Neuronal stem cell (in vitro differentiated cells): ENCODE measurements at regions not wholly inside any gene's neighbourhood (a gene's known extent, or its start where the extent isn't known, plus 50 kb on each side); places are given as distances from the start of the nearest gene placed in this dataset.

Source experiments
- DNase-seq: peaks from one replicate; pipeline ENCODE4 v3.0.0-alpha.2; 2013; ENCODE audit warnings: low spot score
- H2AFZ ChIP-seq: one replicate; pipeline ENCODE4 v1.6.1; 2013; ENCODE audit warnings: mild to moderate bottlenecking, low read length, inconsistent platforms
- H2AK5ac ChIP-seq: 2 replicates; pipeline ENCODE4 v1.6.1; 2013; ENCODE audit warnings: low read depth, mild to moderate bottlenecking, inconsistent platforms, low read length, moderate library complexity, mixed read lengths
- H2BK120ac ChIP-seq: 2 replicates; pipeline ENCODE4 v1.6.1; 2013; ENCODE audit warnings: low read depth, mild to moderate bottlenecking, inconsistent platforms, low read length, moderate library complexity, mixed read lengths
- H2BK12ac ChIP-seq: one replicate; pipeline ENCODE4 v1.6.1; 2013; ENCODE audit warnings: low read length, inconsistent platforms
- H2BK15ac ChIP-seq: 2 replicates; pipeline ENCODE4 v1.6.1; 2013; ENCODE audit warnings: mild to moderate bottlenecking, low read length, inconsistent platforms, mixed read lengths
- H2BK5ac ChIP-seq: one replicate; pipeline ENCODE4 v1.6.1; 2013; ENCODE audit warnings: inconsistent platforms, mild to moderate bottlenecking, low read length, moderate library complexity
- H3K14ac ChIP-seq: one replicate; pipeline ENCODE4 v1.6.1; 2013; ENCODE audit warnings: low read length, inconsistent platforms
- H3K18ac ChIP-seq: 2 replicates; pipeline ENCODE4 v1.6.1; 2013; ENCODE audit warnings: low read length, inconsistent platforms
- H3K23ac ChIP-seq: 2 replicates; pipeline ENCODE4 v1.6.1; 2013; ENCODE audit warnings: low read depth, mild to moderate bottlenecking, mixed read lengths, low read length, inconsistent platforms; ENCODE audit not compliant: poor library complexity
- H3K27ac ChIP-seq: replicated peaks from 3 replicates; pipeline ENCODE4 v1.5.1; 2013; ENCODE audit warnings: low read length, inconsistent platforms
- H3K27me3 ChIP-seq, 3 experiments: 2 replicates each; pipeline ENCODE4 v1.6.1; 2013; ENCODE audit warnings: low read length in 3 of 3, mild to moderate bottlenecking in 2 of 3, inconsistent platforms in 1 of 3, low read depth in 1 of 3, mixed read lengths in 1 of 3, moderate library complexity in 1 of 3; ENCODE audit not compliant: control insufficient read depth in 3 of 3, insufficient read depth in 3 of 3
- H3K36me3 ChIP-seq, 2 donors: replicated peaks in 1 of 2; 2 replicates each; pipeline ENCODE4 v1.6.1; 2013; ENCODE audit warnings: low read length in 2 of 2; ENCODE audit not compliant: control insufficient read depth in 2 of 2, insufficient read depth in 2 of 2
- H3K4ac ChIP-seq: 2 replicates; pipeline ENCODE4 v1.6.1; 2013; ENCODE audit warnings: inconsistent platforms, mild to moderate bottlenecking, low read length, moderate library complexity
- H3K4me1 ChIP-seq, 2 donors: 1 replicate in 1 of 2; 2 replicates in 1 of 2; pipeline ENCODE4 v1.6.1; 2013; ENCODE audit warnings: low read length in 2 of 2, low read depth in 1 of 2; ENCODE audit not compliant: control insufficient read depth in 2 of 2, insufficient read depth in 1 of 2
- H3K4me2 ChIP-seq: one replicate; pipeline ENCODE4 v1.6.1; 2013; ENCODE audit warnings: mild to moderate bottlenecking, low read length, inconsistent platforms; ENCODE audit not compliant: insufficient read depth, poor library complexity, severe bottlenecking
- H3K4me3 ChIP-seq, 2 donors: 2 replicates each; pipeline ENCODE4 v1.5.1; 2013; ENCODE audit warnings: low read length in 2 of 2, mild to moderate bottlenecking in 2 of 2, inconsistent platforms in 1 of 2, moderate library complexity in 1 of 2
- H3K79me1 ChIP-seq: one replicate; pipeline ENCODE4 v1.6.1; 2013; ENCODE audit warnings: low read depth, mild to moderate bottlenecking, inconsistent platforms, low read length, moderate library complexity
- H3K9ac ChIP-seq: one replicate; pipeline ENCODE4 v1.6.1; 2013; ENCODE audit warnings: mild to moderate bottlenecking, low read depth, low read length, inconsistent platforms; ENCODE audit not compliant: poor library complexity
- H3K9me3 ChIP-seq, 2 donors: replicated peaks in 1 of 2; 2 replicates each; pipeline versions ENCODE3 to v1.6.1; 2013; ENCODE audit warnings: low read length in 2 of 2, mild to moderate bottlenecking in 2 of 2, inconsistent platforms in 1 of 2, low read depth in 1 of 2, mixed read lengths in 1 of 2, moderate library complexity in 1 of 2; ENCODE audit not compliant: control insufficient read depth in 2 of 2, insufficient read depth in 1 of 2
- H4K8ac ChIP-seq: one replicate; pipeline ENCODE4 v1.6.1; 2013; ENCODE audit warnings: low read depth, mild to moderate bottlenecking, inconsistent platforms, low read length, moderate library complexity
- H4K91ac ChIP-seq: one replicate; pipeline ENCODE4 v1.6.1; 2013; ENCODE audit warnings: low read length, low read depth, mild to moderate bottlenecking, inconsistent platforms; ENCODE audit not compliant: poor library complexity
- WGBS, 2 donors: extraction: QIAGEN DNeasy Blood & Tissue Kit; methylation state at CpG; one replicate each; pipeline ENCODE4 v1.1.7; 2013; ENCODE audit warnings: missing lambda C conversion rate in 2 of 2, mixed read lengths in 1 of 2; ENCODE audit not compliant: insufficient read length in 2 of 2, insufficient replicate concordance in 1 of 2; ENCODE audit errors: extremely low coverage in 2 of 2; 5-methylcytosine and 5-hydroxymethylcytosine counted together

DNA sequence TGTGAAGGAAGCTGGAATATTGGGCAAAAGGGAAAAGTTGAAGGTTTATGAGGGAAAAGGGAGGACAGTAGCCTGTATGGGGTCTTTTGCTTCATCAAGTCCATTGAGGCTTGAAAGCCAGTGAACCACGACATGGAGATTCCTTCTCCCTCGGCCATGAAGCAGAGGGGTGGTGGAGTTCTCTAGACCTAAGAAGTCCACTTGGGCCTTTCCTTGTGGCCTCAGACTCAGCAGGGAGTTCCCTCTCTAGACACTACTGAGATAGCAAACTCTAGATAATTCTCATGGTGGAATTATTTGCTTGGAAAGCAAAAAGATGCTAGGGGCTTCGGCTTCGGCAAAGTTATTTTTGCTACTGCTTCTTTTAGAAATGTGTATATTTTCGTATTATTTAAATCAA is 78.5 kb downstream of the FOXD1 start:
- DNase-seq: no peak
- no peak overlapping the region for H3K4me2 ChIP-seq
- no peak overlapping the region for H3K14ac ChIP-seq
- H2AK5ac ChIP-seq: no peak overlapping the region
- no peaks in the 10 kb centered on the region for H3K9me3 ChIP-seq
- peaks cover 0 to 5% of the 10 kb centered on the region in 2 donors for H3K4me1 ChIP-seq
- no peaks in the 10 kb centered on the region for H3K79me1 ChIP-seq
- no peak overlapping the region for H3K27ac ChIP-seq
- H3K9ac ChIP-seq: no peak overlapping the region
- H2BK12ac ChIP-seq: no peak overlapping the region
- H2AFZ ChIP-seq: no peak overlapping the region
- H4K8ac ChIP-seq: no peak overlapping the region
- H2BK5ac ChIP-seq: no peak overlapping the region
- no peak overlapping the region for H2BK15ac ChIP-seq
- H3K36me3 ChIP-seq: no peaks in the 10 kb centered on the region
- peaks cover 0 to 9% (median 3%) of the 10 kb centered on the region in 3 experiments for H3K27me3 ChIP-seq
- no peak overlapping the region for H3K4ac ChIP-seq
- H3K23ac ChIP-seq: no peak overlapping the region
- no peak overlapping the region for H3K18ac ChIP-seq
- H2BK120ac ChIP-seq: no peak overlapping the region
- no CpG with 5 or more reads among the region's 5 CpGs for WGBS, 2 donors
- H4K91ac ChIP-seq: no peak overlapping the region
- no peak overlapping the region for H3K4me3 ChIP-seq

DNA sequence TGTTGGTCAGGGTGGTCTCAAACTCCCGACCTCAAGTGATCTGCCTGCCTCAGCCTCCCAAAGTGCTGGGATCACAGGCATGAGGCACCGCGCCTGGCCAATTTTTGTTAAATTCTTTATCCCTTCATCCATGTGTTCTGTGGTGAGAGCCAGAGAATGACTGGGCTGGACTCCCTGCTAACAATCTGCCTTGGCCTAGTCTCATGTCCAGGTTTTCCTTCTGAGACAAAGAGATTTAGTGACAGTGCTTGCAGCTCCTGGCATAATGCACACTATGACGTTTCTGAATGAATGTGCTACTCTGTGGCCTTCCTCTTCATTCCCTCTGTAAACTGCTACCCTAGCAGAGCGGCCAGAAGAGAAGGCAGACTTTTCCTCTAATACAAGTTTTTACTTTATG is 79.3 kb downstream of the FOXD1 start:
- Histone ChIP-seq H3K23ac (no peak overlapping the region), H2BK15ac (no peak overlapping the region), H2AK5ac (no peak overlapping the region), H3K9me3 (no peaks in the 10 kb centered on the region), H3K4me2 (no peak overlapping the region), H3K27ac (no peak overlapping the region), H3K18ac (no peak overlapping the region), H3K4ac (no peak overlapping the region), H4K91ac (no peak overlapping the region), H2AFZ (no peak overlapping the region), H2BK120ac (no peak overlapping the region), H2BK12ac (no peak overlapping the region), H3K4me1 (peaks cover 0 to 5% of the 10 kb centered on the region in 2 donors), H3K27me3 (peaks cover 0 to 9% (median 3%) of the 10 kb centered on the region in 3 experiments), H3K14ac (no peak overlapping the region), H2BK5ac (no peak overlapping the region), H3K9ac (no peak overlapping the region), H3K36me3 (no peaks in the 10 kb centered on the region), H3K4me3 (no peak overlapping the region), H3K79me1 (no peaks in the 10 kb centered on the region), H4K8ac (no peak overlapping the region)
- DNase-seq: no peak
- no CpG with 5 or more reads among the region's 5 CpGs for WGBS, 2 donors

DNA sequence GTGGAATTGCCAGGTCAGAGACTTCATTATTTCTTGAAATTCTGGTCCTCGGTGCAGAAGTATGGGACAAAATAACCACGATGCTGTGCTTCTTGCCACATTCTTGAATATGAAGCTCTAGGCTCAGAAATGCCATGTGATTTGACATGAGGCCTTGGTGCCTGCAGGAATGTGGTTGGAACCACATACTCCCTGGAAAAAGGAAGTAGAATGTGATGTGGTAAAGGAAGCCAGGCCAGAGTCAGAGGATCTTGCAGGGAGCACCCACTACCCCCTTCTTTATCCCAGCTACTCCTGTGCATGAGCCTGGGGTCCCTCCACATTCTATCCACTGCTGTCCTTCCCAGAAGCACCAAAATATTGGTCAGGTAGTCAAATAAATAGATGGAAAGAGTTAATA is 80.9 kb downstream of the FOXD1 start:
- Histone ChIP-seq H2BK5ac (no peak overlapping the region), H3K4me1 (peaks cover 0 to 5% of the 10 kb centered on the region in 2 donors), H4K8ac (no peak overlapping the region), H2AK5ac (no peak overlapping the region), H4K91ac (no peak overlapping the region), H3K4me2 (no peak overlapping the region), H3K14ac (no peak overlapping the region), H3K9ac (no peak overlapping the region), H3K18ac (no peak overlapping the region), H3K27me3 (peaks cover 0 to 9% (median 3%) of the 10 kb centered on the region in 3 experiments), H3K4me3 (no peak overlapping the region), H3K4ac (no peak overlapping the region), H3K36me3 (no peaks in the 10 kb centered on the region), H2BK15ac (no peak overlapping the region), H2BK120ac (no peak overlapping the region), H3K27ac (no peak overlapping the region), H3K23ac (no peak overlapping the region), H2BK12ac (no peak overlapping the region), H3K79me1 (no peaks in the 10 kb centered on the region), H3K9me3 (no peaks in the 10 kb centered on the region), H2AFZ (no peak overlapping the region)
- no CpG with 5 or more reads among the region's 2 CpGs for WGBS, 2 donors
- DNase-seq: no peak

DNA sequence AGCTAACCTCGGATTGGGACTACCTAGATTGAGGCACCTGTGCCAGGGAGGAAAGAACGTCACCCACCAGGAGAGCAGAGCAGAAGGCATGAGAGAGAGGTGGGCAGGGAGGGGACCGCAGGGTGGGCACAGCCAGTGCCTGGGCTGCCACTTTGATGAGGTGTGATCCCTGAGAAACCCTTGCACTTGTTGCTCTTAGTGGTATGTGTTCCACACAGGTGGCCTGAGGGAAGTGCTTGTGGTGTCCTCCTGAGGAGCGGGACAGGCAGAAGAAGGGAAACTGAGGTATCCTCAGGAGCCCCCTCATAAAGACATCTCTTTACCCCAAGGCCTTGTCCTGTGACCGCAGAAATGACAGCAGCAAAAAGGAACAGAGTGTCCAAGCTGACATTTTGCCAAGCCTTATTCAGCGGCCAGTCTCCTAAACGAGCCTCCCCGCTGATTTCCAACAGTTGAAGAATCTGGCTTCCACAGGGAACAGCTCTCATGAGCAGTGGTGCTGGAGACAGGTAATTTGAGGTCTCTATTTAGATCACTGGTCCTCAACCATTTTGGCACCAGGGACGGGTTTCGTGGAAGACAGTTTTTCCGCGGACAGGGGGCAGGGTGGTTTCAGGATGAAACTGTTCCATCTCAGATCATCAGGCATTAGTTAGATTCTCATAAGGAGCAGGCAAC is 82.4 kb downstream of the FOXD1 start:
- Histone ChIP-seq H3K23ac (no peak overlapping the region), H4K91ac (peak overlapping the region; percentile 79), H2BK15ac (no peak overlapping the region), H3K9ac (peak overlapping the region; percentile 47), H3K4ac (no peak overlapping the region), H2AFZ (no peak overlapping the region), H2BK12ac (no peak overlapping the region), H3K27me3 (peaks cover 0 to 7% (median 3%) of the 10 kb centered on the region in 3 experiments), H3K9me3 (no peaks in the 10 kb centered on the region), H4K8ac (no peak overlapping the region), H3K79me1 (no peaks in the 10 kb centered on the region), H3K27ac (no peak overlapping the region), H3K36me3 (no peaks in the 10 kb centered on the region), H2BK120ac (no peak overlapping the region), H3K18ac (peak overlapping the region; percentile 74), H3K14ac (no peak overlapping the region), H2AK5ac (no peak overlapping the region), H2BK5ac (no peak overlapping the region), H3K4me3 (no peak overlapping the region), H3K4me2 (no peak overlapping the region), H3K4me1 (peaks cover 0 to 5% of the 10 kb centered on the region in 2 donors)
- DNase-seq: no peak
- WGBS, 2 donors: no CpG with 5 or more reads among the region's 12 CpGs
